ENCODE measurements at regions not wholly inside any gene's neighbourhood (a gene's known extent, or its start where the extent isn't known, plus 50 kb on each side); places are given as distances from the start of the nearest gene placed in this dataset.

- no peak for DNase-seq (ENCODE audit: low spot score)
Observed at GRCh38 chr10:129285459-129285858, 181.6 kb upstream of the MGMT start.

DNA sequence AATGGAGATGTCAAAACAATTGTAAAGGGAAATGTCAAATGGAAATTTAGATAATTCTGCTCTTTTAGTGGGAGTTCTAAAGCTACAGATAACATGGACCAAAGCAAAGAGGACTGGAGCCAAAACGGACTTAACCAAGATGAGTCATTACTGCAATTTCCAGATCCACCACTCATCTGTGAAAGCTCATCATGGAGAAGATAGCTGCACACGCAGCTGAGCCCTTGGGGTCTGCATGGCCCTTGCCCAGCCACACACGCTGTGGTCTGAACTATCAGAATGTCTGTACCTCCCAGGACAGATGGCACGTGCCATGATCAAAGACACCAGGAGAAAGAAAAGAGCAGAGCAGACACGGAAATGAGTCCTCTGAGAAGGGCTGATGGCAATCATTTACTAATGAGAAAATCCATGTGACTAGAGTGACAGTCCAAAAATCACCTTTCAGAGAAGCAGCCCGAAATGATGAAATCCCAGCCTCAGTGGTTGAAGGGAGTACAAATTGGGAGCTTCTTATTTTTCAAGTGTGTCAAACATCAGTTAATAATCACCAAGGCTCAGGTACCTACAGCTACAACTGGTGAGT, 177.9 kb upstream of the MGMT start:
- no peak for DNase-seq (ENCODE audit: low spot score)

- DNase-seq (ENCODE audit: low spot score) = no peak
Observed at GRCh38 chr10:129293991-129294700, 172.9 kb upstream of the MGMT start.

GRCh38 chr10:129294944-129295343, 172.1 kb upstream of the MGMT start:
- no peak for DNase-seq (ENCODE audit: low spot score)

DNA sequence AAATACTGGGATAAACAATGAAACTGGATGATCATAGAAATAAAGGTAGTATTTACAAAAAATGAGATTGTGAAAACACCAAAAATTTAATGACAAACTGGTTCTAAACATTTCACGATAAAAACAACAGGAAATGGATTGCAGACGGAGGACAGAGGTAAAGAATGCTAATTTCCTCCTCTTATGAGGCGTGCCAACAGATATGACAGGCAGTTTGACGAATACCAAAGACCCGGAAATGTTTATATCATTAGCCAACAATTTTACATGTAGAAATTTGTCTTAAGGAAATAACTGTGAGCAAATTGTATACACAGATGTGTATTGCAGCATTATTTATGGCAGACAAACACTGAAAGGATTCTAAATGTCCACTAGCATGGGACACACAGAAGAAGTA, 162.0 kb upstream of the MGMT start:
- DNase-seq (ENCODE audit: low spot score) = no peak

GRCh38 chr10:129307141-129307540, 159.9 kb upstream of the MGMT start:
- DNase-seq (ENCODE audit: low spot score) = no peak

- no peak for DNase-seq (ENCODE audit: low spot score)
Observed at GRCh38 chr10:129308953-129309564, 158.0 kb upstream of the MGMT start.

DNA sequence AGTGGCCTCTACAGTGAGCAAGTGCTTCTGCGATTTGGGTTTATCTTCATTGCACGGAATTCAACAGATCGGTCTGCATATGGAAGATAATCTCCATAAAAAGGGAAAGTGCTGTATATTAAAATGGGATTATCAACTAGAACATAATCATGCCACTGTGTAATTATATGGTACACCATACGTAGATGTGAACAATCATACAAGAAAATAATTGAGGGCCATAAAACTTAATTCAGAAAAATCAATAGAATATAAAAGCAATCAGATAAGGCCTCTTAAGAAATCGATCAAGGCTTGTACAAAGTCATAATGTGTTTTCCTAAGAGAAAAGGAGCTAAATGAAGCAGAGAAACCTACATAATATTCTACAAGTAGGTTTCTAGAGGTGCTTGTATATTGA, 157.5 kb upstream of the MGMT start:
- DNase-seq (ENCODE audit: low spot score) = no peak

- DNase-seq (ENCODE audit: low spot score) = no peak
Observed at GRCh38 chr10:129310881-129311280, 156.2 kb upstream of the MGMT start.

DNA sequence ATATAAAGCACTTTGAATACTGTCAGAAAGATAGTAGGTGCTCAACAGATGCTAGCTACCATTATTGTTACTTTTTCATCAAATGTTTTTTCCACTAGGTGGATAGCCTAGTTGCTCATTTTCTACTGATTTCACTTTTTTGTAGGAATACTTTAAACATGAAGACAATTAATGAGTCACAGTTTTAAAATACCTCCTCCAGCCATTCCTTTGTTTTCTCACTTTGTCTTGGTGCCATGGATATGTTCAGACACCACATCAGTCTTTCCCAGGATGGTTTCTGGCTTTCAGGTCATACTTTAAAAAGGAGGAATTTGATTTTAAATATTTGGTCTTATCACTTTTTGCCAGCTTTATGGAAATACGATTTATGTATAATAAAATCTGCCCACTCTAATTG, 147.1 kb upstream of the MGMT start:
- no peak for DNase-seq (ENCODE audit: low spot score)

GRCh38 chr10:129320340-129320739, 146.7 kb upstream of the MGMT start:
- no peak for DNase-seq (ENCODE audit: low spot score)

DNA sequence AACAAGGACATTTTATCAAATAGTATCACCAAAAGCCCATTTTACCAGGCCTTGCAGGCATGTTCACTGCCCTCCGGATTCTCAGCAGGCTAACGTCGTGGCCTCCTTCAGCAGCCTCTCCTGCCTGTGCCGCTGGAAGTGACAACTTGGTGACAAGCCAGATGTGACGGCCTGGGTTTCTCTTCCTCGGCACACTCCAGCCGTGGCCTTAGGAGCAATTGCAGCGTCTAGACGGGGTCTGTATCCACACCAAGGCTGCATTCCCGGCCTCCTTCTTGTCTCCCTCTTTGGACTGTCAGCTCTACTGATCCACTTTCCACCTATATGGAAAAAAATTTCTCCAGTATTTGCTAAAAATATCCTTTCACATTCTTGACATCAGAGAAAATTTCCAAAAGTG, 145.3 kb upstream of the MGMT start:
- no peak for DNase-seq (ENCODE audit: low spot score)

DNA sequence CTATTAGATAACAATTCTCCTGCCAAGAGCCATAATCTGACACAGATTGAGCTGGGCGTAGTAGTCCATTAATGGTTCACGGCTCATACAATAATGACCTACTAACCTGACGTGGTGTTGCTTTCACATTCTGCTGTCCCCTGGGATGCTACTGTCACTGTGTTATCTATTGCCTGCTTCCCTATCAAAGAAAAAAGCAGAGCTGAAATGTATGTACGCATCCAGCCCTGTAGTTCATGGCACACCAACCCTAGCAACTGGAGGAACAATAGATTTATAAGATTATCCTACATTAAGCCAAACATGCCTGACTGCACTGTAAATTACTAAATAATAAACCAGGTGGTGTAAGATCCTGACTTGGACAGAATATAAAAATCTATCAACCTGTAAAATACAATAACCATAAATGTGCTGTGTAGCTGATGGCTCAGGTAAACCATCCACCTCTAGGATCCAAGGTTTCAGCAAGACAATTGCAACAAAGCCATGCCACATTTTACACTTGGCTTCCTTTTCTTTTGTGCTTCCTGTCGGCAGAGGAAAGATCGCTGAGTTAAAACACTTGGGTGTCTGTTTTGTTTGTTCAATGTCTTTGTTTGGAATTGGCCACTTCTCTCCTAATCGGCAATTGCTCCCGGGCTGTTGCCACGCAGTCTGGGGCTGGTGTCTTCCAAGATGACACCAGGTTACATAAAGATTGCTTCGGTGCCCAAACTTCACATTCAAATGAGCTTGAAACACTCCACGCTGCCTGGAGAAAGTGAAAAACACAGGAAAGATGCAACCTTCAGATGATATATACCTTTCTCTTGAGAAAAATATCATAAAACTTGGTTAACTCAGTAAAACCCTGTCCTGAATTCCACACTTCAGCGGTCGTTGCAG, 143.9 kb upstream of the MGMT start:
- DNase-seq (ENCODE audit: low spot score) = no peak

GRCh38 chr10:129323879-129324278, 143.2 kb upstream of the MGMT start:
- no peak for DNase-seq (ENCODE audit: low spot score)

- no peak for DNase-seq (ENCODE audit: low spot score)
Observed at GRCh38 chr10:129325893-129326292, 141.1 kb upstream of the MGMT start.

- DNase-seq (ENCODE audit: low spot score) = no peak
Observed at GRCh38 chr10:129328546-129328945, 138.5 kb upstream of the MGMT start.

DNA sequence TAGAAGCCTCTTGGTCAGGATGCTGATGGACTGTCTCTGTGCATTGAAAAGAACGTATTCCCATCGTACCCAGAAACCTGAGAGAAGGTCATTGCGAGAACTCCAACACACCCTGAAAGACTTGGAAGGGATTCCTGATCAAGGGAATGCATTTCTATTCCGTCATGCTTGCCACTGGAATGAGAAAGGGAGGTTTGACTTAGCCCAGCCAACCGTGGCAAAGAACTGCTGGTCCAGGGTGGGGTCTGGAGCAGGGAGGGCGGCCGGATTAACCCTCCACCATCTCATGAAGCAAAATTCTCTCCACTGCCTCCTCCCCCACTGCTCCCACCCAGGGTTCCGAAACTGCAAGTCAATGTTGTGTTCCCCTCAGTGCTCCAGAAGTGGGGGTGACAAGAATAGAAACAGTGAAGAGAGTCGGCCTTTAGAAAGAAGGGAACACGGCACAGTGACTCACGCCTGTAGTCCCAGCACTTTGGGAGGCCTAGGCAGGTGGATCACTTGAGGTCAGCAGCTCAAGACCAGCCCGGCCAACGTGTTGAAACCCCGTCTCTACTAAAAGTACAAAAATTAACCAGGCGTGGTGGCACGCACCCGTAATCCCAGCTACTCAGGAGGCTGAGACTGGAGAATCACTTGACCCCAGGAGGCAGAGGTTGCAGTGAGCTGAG, 137.5 kb upstream of the MGMT start:
- DNase-seq (ENCODE audit: low spot score) = no peak

DNA sequence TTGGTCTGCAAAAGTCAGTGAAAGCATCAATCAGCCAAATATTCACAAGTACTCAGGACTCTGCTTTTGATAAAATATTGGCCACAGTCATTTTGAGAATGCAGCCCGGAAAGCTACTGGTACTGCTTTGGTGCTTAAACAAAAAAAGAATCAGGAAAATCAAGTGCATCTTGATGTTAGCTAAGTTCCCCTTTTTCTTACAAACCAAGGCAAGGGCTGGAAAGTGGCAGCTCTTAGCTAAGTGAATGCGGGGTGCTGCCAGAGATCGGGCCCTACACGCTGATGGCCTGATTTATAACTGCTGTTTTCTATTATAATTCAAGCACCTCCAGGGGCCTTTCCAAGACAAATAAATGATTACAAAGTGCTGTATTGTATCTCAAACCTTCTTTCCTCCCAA, 136.8 kb upstream of the MGMT start:
- DNase-seq (ENCODE audit: low spot score) = no peak

DNA sequence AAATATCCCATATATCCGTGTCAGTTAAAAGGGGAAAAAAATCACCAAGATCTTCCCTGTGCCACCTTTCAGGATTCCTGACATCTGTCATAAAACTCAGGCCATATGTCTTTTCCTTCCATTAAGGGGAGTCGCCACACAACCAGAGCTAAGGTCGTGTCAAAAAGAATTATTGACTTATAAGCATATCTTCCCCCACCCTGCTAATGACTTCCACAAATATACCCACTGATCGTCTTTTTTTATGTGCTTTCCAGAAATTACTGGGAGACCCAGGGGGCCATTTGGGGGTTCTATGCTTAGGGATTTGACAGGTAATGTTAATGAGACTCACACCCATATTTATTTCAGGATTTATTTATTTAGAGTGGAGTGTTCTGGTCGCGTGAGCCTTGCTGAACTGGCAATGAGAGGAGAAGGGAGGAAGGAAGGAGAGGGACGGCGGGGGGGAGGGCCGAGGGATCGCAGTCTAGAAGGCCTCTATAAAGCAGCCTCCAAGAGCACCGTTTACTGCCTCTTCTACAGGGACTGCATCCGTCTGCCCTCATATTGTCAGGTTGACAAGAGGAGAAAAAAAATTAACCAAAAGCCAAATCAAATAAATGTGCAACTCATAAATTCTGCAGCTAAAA, 135.7 kb upstream of the MGMT start:
- DNase-seq (ENCODE audit: low spot score) = no peak

- no peak for DNase-seq (ENCODE audit: low spot score)
Observed at GRCh38 chr10:129331839-129332220, 135.2 kb upstream of the MGMT start.

DNA sequence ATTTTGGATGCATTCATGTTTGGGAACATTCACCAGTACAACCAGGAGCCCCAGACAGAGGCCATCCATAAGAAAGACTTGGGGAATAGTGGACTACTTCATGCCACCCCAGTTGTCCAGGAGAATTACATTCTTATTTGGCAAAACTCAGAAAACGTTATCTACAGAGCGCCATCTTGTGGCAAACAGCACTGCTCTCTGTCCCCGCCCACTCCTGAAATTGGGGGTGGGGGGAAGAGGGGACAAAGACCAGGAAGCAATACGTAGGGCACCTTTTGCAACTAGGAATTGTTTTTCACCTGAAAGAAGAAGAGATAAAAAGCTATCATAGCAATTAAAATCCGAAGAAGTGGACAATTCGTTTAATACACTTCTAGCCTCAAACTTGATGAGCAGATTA, 134.6 kb upstream of the MGMT start:
- peak; percentile 3 for DNase-seq (ENCODE audit: low spot score)

DNA sequence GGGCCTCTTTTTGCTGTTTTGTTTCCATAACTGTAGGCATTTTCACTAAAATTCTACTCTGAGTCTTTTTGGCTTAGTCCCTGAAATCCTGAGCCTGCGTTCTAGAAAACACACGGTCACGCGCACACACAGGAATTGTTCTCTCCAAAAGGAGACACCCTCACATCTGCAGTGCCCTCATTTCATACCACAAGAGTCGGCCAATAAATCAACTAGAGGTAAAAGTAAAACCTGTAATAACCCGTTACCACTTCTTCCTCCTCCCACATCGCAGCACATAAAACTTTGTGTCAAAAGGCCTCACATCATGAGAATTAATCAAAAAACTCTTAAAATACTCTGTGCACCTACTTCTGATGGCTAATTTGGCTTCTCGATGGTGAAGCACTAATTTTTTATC, 133.3 kb upstream of the MGMT start:
- DNase-seq (ENCODE audit: low spot score) = no peak
